A673 (cell line): ENCODE measurements at regions not wholly inside any gene's neighbourhood (a gene's known extent, or its start where the extent isn't known, plus 50 kb on each side); places are given as distances from the start of the nearest gene placed in this dataset.

Source experiments
- CTCF ChIP-seq: fragments of 300-800, 200-600 bp; sonication (generic); conservative IDR thresholded peaks from 2 replicates; pipeline ENCODE4 v1.5.1; 2017; ENCODE audit warnings: low read depth, mild to moderate bottlenecking, antibody characterized with exemption, low read length, moderate library complexity, mixed read lengths
- EZH2 ChIP-seq: fragments of 200-600 bp; sonication (generic); IDR thresholded peaks from 2 replicates; pipeline ENCODE4 v1.6.1; 2017; ENCODE audit warnings: borderline replicate concordance, low read depth, mild to moderate bottlenecking, mixed read lengths, antibody characterized with exemption, low read length; ENCODE audit not compliant: poor library complexity, severe bottlenecking

GRCh38 chr15:91593653-91594052 lies 259.9 kb upstream of the SLCO3A1 start:
- TF ChIP-seq CTCF (no peak), EZH2 (no peak)
